Testis (tissue), 2 donors: ENCODE measurements at regions not wholly inside any gene's neighbourhood (a gene's known extent, or its start where the extent isn't known, plus 50 kb on each side); places are given as distances from the start of the nearest gene placed in this dataset.

Experiments
- CTCF ChIP-seq, 3 experiments: fragments of 450-650 bp in 2 of 3; fragments of 200-600 bp in 1 of 3; sonication (generic) in 1 of 3; IDR thresholded peaks; one replicate each; pipeline ENCODE4 v1.5.1; 2016 to 2019; ENCODE audit warnings: antibody characterized with exemption in 3 of 3, mild to moderate bottlenecking in 2 of 3, moderate library complexity in 1 of 3
- POLR2A ChIP-seq: fragments of 450-650 bp; IDR thresholded peaks from one replicate; pipeline ENCODE4 v1.6.1; 2017; ENCODE audit warnings: antibody characterized with exemption, mild to moderate bottlenecking, moderate library complexity

GRCh38 chr20:47859278-47859677, 74.0 kb upstream of the SULF2 start:
- TF ChIP-seq CTCF (IDR thresholded peaks at IDR 0.05) (no peak), POLR2A (no peak)
